Muscle of back (tissue), 3 donors: ENCODE measurements at regions not wholly inside any gene's neighbourhood (a gene's known extent, or its start where the extent isn't known, plus 50 kb on each side); places are given as distances from the start of the nearest gene placed in this dataset.
"Not testable (repeated sequence)": the region's sequence is repeated elsewhere in the genome, so short reads cannot be mapped to it uniquely, and the experiment has no call there.

Experiments
- DNase-seq, 3 donors: peaks; one replicate each; pipeline versions ENCODE4 v3.0.0 to v3.0.0-alpha.2; 2013

DNA sequence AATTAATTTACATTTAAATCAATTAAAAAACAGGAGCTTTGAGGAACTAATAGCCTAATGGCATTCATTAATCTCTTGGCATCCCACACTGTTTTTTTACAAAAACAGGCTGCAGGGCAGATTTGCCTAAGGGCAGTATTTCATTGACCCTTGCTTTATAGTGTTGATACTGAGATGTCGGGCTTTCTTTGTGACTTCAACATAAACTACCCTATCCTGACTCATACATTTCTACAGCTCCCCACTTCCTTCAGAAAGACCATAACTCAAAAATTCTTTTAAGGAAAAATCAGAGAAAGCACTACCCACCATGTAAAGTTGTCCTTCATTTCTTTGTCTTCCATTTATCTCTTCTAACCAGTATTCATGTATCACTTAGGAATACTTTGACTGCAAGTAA lies 92.2 kb upstream of the NT5E start:
- DNase-seq = no peak

DNA sequence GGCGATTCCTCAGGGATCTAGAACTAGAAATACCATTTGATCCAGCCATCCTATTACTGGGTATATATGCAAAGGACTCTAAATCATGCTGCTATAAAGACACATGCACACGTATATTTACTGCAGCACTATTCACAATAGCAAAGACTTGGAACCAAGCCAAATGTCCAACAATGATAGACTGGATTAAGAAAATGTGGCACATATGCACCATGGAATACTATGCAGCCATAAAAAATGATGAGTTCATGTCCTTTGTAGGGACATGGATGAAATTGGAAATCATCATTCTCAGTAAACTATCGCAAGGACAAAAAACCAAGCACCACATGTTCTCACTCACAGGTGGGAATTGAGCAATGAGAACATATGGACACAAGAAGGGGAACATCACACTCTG lies 93.1 kb upstream of the NT5E start:
- DNase-seq = not testable (repeated sequence)

DNA sequence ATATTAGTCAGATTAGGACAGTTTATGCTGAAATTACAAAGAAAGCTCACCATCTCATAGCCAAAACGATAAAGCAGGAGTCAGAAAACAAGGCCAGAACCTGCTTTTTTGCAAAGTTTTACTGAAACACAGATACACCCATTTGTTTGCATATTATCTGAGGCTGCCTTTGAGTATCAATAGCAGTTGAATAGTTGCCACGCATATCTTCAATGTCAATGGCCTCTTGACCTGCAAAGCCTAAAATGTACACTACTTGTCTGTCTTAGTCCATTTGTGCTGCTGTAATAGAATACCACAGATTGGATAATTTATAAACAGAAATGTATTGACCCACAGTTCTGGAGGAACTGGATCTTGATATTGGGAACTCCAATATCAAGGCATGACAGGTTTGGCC lies 94.1 kb upstream of the NT5E start:
- no peak for DNase-seq

DNA sequence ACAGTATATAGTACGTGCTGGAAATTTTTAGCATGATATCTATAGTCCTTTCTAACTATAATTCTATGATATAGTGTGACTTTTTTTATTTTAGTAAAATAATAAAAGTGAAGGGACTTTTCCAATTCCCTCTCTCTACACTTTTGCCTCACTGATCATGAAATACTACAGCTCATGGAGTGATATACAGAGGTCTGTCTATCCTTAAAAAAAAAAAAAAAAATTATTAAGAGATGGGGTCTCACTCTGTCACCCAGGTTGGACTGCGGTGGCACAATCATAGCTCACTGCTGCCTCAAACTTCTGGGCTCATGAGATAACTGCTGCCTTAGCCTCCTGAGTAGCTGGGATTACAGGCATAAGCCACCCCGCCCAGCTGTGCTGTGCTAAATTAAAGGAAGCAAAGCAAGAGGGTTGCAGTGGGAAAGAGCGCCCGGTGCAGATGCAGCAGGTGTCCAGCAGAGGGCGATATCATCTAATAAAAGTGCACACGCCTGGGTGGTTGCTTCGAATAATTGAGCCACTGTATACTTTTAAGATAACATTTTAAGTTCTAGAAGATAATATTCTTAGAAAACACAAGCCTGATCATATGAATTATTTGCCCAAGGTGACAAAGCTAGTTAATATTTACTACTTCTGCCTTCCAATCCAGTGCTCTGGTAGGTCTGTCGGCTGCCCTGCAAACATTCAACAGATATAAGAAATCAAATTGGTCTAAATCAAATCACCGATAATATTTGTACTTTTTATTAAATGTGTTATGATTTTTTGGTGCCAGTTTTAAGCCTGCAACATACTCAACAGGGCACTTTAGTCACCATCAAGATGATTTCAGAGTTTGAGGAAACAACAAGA lies 94.9 kb upstream of the NT5E start:
- DNase-seq = peak; percentile 67 to 87 (median 82)

DNA sequence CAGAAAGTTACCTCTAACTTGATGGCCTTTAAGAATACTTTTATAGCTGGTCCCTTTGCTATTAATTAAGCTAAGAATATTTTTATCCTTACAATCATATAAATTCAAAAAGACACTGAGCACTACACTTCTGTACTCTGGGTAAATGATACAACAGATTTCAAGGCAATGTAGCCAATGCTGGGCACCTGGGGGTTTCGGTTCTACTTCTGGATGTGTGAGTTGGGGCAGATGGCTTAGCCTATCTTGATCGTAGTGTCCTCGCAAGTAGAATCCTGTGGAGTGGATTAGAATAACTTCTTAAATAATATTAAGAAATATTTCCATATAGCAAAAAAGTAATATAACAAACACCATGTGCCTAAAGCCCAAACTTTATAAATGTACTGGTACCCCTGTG lies 96.9 kb upstream of the NT5E start:
- no peak for DNase-seq

DNA sequence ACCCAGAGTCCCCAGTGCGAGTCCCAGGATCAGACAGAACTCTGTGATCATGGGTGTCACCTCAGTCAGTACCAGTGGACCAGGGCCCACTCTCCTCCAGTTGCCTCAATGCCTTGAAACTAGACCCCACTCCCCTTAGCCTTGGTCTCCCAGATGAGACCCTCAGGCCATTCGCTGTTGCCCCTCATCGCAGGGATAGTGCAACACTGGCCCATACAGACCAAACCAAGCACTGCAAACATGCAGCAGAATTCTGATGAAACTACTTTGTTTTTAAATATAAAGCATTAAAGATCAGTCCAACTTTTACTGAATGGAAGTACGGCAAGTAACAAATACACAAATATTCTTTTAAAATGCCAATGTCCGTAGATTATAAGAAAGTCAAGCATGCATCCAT lies 101.2 kb upstream of the NT5E start:
- no peak for DNase-seq

DNA sequence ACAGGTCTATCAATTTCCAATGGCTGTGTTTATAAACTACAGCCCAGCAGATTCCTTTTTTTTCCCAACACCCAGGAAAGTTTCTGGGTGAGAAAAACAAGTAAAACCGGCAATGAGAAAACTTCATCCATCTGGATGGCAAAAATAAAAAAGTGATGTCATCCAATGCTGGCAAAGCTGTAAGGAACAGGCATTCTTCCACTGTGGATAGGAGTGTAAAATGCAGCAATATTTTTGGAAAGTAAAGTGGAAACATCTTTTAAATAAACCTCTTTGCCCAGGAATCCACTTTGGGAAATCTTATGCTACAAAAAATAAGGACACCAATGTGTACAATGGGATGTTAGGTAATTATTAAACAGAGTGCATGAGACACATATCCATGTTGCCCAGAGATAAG lies 102.1 kb upstream of the NT5E start:
- DNase-seq = peak in 2 of 3 donors; percentile 22 to 55

DNA sequence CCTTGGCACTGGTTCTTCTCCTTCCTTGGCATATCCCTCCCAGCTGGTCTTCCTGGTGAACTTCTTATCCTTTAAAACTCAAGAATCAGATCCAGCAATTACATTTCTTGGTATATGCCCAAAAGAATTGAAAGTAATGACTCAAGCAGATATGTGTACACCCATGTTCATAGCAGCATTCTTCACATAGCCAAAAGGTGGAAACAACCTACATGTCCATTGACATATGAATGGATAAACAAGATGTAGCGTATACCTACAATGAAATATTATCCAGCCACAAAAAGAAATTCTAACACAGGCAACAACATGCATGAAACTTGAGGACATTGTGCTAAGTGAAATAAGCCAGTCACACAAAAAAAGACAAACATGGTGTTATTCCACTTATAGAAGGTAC lies 103.7 kb upstream of the NT5E start:
- no peak for DNase-seq

DNA sequence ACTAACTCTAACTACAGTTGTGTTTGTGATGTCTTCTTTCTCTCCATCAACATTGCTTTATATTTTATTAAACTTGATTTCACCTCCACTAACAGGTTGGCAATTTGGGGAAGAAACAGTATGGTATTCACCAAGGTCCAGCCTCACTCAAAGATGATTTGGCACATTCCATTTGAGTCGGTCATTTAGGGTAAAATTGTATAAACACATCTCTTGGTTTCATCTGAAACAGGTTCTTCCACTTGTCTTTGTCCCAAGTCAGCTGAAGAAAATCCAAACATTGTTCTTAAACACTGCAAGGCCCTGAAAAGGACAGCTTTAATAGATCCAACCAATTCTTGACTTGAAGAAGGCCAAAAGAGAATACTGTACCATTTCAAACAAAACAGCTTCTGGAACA lies 104.9 kb upstream of the NT5E start:
- DNase-seq = no peak

DNA sequence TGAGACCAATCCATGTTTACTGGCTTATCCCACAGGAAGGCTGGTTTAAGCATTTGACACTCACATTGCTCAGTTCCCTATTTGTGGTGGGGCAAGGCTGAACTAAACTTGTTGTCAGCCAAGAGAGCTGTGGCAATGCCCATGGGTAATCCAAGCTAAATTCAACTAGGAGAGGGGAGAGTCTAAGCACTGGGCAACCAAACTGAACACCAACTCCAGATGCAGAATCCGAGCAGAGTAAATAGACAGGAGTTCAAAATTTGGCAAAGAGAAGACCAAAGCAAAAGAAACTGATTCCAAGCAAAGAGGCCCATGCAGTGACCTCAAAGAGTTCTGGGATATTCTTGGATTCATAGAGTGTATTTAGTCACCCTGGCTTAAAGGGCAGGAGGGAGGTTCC lies 106.5 kb upstream of the NT5E start:
- no peak for DNase-seq

DNA sequence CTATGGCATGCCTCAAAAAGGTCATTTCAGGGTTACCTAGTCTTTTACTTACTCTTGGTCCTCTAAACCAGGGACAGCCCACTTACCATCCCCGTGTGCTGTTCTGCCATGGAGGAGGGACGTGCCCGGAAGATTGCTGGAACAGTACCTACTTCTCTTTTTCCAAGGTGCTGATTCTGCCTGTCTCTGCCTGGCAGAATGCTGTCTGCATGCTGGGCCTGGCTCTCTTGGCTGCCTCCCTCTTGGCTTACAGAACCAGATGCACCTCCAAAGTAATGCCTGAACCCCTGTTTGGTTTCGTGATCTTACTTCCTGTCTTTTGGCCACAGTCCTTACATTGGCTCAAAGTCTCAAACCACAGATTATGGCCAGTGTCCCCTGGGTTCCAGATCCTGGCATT lies 120.7 kb upstream of the NT5E start:
- DNase-seq = peak in 1 of 3 donors; percentile 26

DNA sequence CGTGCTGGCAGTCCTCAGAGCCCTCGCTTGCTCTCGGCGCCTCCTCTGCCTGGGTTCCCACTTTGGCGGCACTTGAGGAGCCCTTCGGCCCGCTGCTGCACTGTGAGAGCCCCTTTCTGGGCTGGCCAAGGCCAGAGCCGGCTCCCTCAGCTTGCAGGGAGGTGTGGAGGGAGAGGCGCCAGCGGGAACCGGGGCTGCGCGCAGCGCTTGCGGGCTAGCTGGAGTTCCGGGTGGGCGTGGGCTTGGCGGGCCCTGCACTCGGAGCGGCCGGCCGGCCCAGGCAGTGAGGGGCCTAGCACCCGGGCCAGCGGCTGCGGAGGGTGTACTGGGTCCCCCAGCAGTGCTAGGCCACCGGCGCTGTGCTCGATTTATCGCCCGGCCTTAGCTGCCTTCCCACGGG lies 124.1 kb upstream of the NT5E start:
- not testable (repeated sequence) for DNase-seq

DNA sequence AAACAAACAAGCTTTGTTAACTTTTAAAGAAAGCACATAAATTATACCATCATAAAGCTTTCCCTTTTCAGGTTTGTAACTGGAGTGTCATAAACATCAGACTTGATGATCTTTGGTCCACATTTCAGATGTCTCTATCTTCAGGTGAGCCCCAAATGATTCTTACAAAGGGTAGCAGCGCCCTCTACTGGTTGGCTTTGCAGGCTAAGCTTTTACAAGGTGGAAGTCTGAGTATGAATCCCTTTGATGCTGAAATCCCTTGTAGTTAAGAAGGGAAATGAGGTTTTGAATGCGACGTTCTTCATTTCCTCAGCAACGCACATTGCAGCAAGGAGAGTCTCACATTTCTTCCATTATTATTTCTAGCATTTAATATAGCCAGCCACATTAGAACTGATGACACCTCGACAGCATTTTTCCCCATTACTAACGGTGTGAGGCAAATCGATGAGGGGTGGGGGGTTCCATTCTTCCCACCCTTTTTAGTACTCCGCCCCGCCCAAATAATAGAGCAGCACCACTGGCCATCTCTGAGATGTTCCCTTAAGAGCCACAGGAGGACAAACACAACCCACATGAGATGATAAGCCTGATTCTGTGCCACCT lies 126.3 kb upstream of the NT5E start:
- peak; percentile 78 to 92 (median 88) for DNase-seq

DNA sequence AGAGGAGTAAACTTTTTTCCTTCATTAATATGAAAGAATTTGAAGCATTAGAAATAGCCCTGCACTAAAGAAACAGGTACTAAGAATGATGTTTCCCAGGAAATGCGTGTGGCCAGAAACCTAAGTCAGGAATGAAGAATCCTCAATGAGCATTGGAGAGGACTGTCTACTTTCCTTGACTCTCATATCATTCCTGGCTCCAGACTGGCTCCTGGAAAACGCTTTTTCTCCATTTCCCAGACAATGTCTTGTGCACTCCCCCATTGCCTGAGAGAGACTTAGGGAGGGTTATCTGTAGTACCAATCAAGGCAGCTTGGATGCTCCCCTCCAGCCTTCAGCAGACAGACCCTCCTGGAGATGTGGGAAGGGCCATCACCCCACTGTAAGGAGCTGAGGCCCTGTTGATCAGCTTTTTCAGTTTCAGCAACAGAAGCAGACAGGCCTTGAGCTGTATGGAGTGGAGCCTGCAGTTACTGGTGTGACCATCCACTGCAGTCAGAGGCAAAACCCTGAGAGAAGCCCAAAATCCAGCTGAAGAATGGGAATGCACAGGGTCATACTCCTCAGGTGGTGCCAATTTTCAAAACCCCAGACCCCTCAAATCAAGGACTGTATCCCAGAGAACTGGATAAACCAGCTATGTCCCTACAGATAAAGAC lies 127.3 kb upstream of the NT5E start:
- peak in 2 of 3 donors; percentile 14 to 63 for DNase-seq

DNA sequence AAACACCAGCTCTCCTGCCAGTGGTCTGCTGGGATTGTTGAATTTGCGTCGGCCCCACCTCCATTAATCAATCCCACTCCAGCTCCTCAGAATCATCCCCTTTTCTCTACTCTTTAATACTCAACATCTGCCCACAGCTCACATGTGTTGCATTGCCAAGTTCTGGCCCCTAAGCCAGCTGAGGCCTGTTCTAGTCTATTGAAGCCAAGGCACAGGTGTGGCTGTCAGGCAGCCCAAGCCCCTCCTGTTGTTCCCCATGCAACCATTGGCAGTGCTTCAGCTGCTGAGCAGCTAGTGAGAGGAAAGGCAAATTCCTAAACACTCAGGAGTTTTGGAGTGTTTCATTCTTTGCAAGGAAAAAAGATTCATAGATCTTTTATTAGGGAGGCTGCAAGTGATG lies 128.0 kb upstream of the NT5E start:
- DNase-seq = peak; percentile 53 to 89 (median 73)

DNA sequence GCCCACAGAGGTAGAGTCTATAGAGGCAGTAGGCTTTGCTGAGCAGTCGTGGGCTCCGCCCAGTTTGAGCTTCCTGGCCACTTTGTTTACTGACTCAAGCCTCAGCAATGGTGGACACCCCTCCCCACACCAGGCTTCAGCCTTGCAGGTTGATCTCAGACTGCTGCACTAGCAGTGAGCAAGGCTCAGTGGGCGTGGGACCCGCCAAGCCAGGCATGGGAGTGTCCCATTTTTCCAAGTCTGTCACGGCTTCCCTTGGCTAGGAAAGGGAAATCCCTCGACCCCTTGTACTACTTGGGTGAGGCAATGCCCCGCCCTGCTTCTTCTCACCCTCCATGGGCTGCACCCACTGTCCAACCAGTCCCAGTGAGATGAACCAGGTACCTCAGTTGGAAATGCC lies 135.3 kb upstream of the NT5E start:
- no peak for DNase-seq

DNA sequence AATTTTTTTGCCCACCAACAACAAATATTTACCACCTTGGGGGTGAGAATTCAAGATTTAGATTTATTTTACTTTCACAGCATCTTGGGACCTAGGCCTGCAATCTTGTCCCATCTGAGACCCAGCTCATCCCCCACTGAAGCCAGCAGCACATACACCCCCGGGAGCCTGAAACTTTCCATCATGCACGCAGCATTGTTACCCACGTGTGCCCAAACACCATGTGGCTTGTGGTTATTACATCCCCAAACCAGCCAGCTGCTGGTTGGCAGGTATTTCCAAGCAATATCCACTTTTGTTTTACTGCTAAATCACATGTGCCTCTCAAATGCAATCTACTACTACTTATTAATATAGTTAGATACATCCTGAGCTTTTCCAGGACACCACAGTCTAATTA lies 149.3 kb upstream of the NT5E start:
- no peak for DNase-seq

DNA sequence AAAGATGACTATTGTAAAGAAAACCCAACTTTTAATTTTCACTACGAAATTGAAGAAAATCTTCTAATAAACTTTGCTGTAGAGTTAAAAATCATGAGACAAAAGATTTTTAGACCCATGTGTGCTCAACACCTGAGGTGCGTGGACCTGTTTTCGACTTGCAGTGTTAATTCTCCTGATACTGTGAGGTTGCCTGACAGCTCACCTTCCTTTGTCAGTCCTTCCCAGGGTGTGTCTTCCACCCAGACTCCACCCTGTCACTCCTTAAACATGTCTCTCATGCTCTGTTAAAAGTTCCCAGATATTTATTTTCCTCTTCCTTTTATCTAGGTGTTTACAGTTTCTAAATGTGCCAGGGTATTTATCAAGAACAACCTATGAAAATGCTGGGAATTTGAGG lies 151.3 kb upstream of the NT5E start:
- no peak for DNase-seq

DNA sequence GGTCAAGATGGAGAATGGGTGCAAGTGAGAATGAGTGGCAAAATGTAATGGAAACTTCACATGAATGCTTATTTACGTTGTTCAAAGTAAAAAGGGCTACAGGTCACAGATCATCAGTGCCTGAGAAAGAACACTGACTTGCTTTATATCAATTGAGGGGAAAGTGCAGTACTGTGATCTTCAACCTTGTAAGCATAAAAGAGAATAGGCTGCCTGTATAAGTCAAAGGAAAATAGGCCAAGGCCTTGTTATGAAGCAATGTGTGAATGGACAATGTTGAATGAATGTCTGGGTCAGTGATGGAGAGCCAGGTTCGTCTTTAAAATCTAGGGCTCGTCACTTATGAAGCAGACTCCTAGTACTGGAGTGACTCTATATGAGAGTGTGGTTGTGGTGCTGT lies 158.6 kb upstream of the NT5E start:
- DNase-seq = no peak

DNA sequence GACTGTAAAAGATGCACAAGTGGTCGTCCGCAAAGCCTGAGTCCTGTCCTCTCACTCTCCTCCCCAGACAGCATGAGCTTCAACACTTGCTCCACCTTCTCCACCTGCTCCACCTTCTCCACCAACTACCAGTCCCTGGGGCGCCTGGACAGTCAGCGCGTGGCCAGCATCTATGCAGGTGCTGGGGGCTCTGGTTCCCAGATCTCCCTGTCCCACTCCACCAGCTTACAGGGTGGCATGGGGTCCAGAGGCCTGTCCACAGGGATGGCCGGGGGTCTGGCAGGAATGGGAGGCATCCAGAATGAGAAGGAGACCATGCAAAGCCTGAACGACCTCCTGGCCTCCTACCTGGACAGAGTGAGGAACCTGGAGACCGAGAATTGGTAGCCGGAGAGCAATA lies 162.2 kb upstream of the NT5E start:
- no peak for DNase-seq

DNA sequence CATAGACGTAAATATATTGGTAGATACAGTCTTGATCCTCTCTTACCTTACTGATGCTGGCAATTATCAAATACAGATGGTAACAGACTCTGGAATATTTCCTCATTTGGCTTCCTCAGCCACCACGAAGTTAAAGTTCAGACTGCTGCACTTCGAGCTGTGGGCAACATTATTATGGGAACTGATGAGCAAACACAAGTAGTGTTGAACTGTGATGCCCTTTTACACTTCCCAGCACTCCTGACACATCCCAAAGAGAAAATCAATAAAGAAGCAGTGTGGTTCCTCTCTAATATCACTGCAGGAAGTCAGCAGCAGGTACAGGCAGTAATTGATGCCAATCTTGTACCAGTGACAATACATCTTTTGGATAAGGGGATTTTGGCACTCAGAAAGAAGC lies 162.7 kb upstream of the NT5E start:
- no peak for DNase-seq

DNA sequence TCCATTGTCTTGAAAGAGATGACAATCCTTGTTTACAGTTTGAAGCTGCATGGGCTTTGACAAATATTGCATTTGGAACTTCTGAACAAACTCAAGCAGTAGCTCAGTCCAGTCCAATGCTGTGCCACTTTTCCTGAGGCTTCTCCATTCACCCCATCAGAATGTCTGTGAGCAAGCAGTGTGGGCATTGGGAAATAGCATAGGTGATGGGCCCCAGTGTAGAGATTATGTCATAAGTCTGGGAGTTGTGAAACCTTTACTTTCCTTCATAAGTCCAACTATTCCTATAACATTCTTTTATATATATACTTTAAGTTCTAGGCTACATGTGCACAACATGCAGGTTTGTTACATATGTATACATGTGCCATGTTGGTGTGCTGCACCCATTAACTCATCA lies 163.4 kb upstream of the NT5E start:
- DNase-seq = not testable (repeated sequence)

DNA sequence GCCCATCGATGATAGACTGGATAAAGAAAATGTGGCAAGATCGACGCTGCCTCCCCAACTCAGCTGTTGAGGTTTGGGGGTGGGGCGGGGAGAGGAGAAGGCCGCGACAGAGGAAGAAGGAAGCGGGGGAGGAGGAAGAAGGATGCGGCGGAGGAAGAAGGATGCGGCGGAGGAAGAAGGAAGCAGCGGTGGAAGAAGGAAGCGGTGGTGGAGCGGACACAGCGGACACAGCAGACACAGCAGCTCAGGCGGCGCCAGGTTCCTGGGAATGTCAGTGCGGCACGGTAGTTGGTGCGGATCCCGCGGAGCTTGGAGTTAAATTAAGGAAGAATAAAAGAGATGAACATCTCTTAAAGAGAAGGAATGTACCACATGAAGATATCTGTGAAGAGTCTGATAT lies 163.9 kb upstream of the NT5E start:
- no peak for DNase-seq
